Loucy (cell line): ENCODE measurements at regions not wholly inside any gene's neighbourhood (a gene's known extent, or its start where the extent isn't known, plus 50 kb on each side); places are given as distances from the start of the nearest gene placed in this dataset.

Experiments used
- H2AFZ ChIP-seq: fragments of 200-600 bp; sonication (generic); 2 replicates; pipeline ENCODE4 v1.6.0; 2016; ENCODE audit warnings: antibody characterized with exemption, mild to moderate bottlenecking, low read length, moderate library complexity
- H3F3A ChIP-seq: fragments of 200-600 bp; 2 replicates; pipeline ENCODE4 v1.6.0; 2016; ENCODE audit warnings: antibody characterized with exemption, low read depth, mild to moderate bottlenecking
- H3K27me3 ChIP-seq: fragments of 200-600 bp; sonication (generic); 2 replicates; pipeline ENCODE4 v1.6.1; 2014; ENCODE audit warnings: low read length, mild to moderate bottlenecking; ENCODE audit not compliant: insufficient read depth, poor library complexity, severe bottlenecking
- H3K36me3 ChIP-seq: fragments of 200-600 bp; sonication (generic); 2 replicates; pipeline ENCODE4 v1.6.1; 2016; ENCODE audit warnings: low read length; ENCODE audit not compliant: insufficient read depth
- H3K4me1 ChIP-seq: fragments of 200-600 bp; sonication (generic); 2 replicates; pipeline ENCODE4 v1.5.1; 2014; ENCODE audit warnings: low read length, mild to moderate bottlenecking; ENCODE audit not compliant: insufficient read depth, poor library complexity, severe bottlenecking
- H3K4me2 ChIP-seq: fragments of 200-600 bp; sonication (generic); 2 replicates; pipeline ENCODE4 v1.6.0; 2014; ENCODE audit warnings: antibody characterized with exemption, low read length, low read depth, mild to moderate bottlenecking; ENCODE audit not compliant: poor library complexity, severe bottlenecking
- H3K4me3 ChIP-seq: fragments of 200-600 bp; sonication (generic); 2 replicates; pipeline ENCODE4 v1.5.1; 2014; ENCODE audit warnings: low read length, mild to moderate bottlenecking, mixed read lengths; ENCODE audit not compliant: poor library complexity, severe bottlenecking
- H3K79me2 ChIP-seq: fragments of 200-600 bp; sonication (generic); 2 replicates; pipeline ENCODE4 v1.6.1; 2014; ENCODE audit warnings: low read length; ENCODE audit not compliant: insufficient read depth
- H3K9ac ChIP-seq: fragments of 200-600 bp; sonication (generic); 2 replicates; pipeline ENCODE4 v1.6.0; 2014; ENCODE audit warnings: mild to moderate bottlenecking, low read depth, low read length, moderate library complexity; ENCODE audit not compliant: poor library complexity, severe bottlenecking
- H3K9me2 ChIP-seq: fragments of 200-600 bp; sonication (generic); replicated peaks from 2 replicates; pipeline ENCODE4 v1.6.1; 2016; ENCODE audit warnings: low read depth, low read length, mixed read lengths
- H3K9me3 ChIP-seq: fragments of 200-600 bp; sonication (generic); 2 replicates; pipeline ENCODE4 v1.6.1; 2014; ENCODE audit warnings: mild to moderate bottlenecking, antibody characterized with exemption, low read length, low read depth; ENCODE audit not compliant: insufficient read depth
- H4K20me1 ChIP-seq: fragments of 200-600 bp; sonication (generic); 2 replicates; pipeline ENCODE4 v1.6.0; 2014; ENCODE audit warnings: antibody characterized with exemption, low read length, mild to moderate bottlenecking; ENCODE audit not compliant: insufficient read depth, poor library complexity, severe bottlenecking
- EZH2phosphoT487 ChIP-seq: fragments of 200-600 bp; IDR thresholded peaks from 2 replicates; pipeline ENCODE4 v1.6.1; 2018; ENCODE audit warnings: antibody characterized with exemption, mild to moderate bottlenecking, moderate library complexity, borderline replicate concordance
- TF ChIP-seq, protein P1 (sequence below): fragments of 200-600 bp; sonication (generic); conservative IDR thresholded peaks from 2 replicates; pipeline ENCODE4 v1.5.1; 2014; ENCODE audit warnings: mild to moderate bottlenecking, antibody characterized with exemption, low read length

DNA sequence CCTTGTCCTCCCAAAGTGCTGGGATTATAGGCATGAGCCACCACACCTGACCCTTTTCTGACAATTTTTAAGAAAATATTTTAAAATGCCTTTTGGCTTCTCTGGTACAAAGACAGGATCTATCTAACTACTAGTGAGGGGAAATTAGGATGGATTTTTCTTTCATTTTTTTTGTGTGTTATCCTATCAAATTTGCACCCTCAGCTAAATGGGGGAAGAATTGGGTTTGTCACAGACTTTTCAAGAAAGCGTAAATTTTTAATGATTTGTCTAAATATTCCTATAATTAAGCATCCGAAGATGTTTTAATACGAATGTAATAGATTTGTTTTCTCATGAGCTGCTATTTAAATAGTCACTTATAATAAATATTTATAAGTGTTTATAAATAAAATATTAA lies 340.0 kb upstream of the ETAA1 start:
- Histone ChIP-seq H3K27me3 (no peaks in the 10 kb centered on the region), H3K9ac (no peak overlapping the region), H3K79me2 (no peaks in the 10 kb centered on the region), H3K9me2 (no peaks in the 10 kb centered on the region), H4K20me1 (no peaks in the 10 kb centered on the region), H3K4me2 (no peak overlapping the region), H3K4me1 (no peaks in the 10 kb centered on the region), H2AFZ (no peak overlapping the region), H3K9me3 (no peaks in the 10 kb centered on the region), H3K36me3 (no peaks in the 10 kb centered on the region), H3F3A (no peaks in the 10 kb centered on the region), H3K4me3 (no peak overlapping the region)
- TF ChIP-seq EZH2phosphoT487: no peak
- TF ChIP-seq, protein P1, sequence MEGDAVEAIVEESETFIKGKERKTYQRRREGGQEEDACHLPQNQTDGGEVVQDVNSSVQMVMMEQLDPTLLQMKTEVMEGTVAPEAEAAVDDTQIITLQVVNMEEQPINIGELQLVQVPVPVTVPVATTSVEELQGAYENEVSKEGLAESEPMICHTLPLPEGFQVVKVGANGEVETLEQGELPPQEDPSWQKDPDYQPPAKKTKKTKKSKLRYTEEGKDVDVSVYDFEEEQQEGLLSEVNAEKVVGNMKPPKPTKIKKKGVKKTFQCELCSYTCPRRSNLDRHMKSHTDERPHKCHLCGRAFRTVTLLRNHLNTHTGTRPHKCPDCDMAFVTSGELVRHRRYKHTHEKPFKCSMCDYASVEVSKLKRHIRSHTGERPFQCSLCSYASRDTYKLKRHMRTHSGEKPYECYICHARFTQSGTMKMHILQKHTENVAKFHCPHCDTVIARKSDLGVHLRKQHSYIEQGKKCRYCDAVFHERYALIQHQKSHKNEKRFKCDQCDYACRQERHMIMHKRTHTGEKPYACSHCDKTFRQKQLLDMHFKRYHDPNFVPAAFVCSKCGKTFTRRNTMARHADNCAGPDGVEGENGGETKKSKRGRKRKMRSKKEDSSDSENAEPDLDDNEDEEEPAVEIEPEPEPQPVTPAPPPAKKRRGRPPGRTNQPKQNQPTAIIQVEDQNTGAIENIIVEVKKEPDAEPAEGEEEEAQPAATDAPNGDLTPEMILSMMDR: no peak

DNA sequence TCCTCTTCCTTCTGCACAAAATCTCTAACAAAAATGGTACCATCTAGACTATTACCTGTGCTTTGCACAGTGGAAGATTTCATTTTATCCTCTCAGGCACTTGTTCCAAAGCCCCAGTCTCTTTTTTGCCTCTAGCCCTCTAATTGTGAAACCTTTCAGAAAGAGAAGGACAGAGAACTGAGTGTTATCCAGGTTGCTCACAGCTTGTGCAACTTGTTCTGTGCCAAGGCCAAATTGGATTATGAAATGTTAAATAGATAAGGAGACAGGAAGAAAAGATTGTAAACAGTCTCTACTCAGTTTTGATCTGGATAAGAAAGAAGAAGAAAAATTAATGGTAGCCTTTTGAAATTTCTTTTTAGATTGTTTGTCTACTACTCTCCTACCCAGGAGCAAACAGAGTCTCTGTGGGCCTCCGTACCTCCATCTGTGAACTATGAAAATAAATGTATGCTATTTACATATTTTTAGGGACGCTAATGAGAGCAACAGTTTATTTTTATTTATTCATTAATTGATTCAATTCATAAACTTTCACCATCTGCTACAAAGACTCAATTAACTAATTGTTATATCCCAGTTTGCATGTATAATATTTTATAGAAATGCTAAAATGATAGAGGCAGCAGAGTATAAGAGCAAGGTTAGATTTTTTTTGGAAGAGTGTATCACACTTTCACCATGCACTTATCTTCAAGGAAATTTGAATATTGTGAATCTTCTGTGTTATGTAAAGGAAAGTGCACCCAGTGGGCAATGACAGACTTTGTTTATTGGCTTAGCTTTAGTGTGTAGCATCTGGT lies 339.0 kb upstream of the ETAA1 start:
- no peaks in the 10 kb centered on the region for H3K9me3 ChIP-seq
- no peak overlapping the region for H2AFZ ChIP-seq
- TF ChIP-seq EZH2phosphoT487: no peak
- TF ChIP-seq, protein P1: no peak
- no peak overlapping the region for H3K4me3 ChIP-seq
- H3K9me2 ChIP-seq: no peaks in the 10 kb centered on the region
- H3K4me2 ChIP-seq: no peak overlapping the region
- no peaks in the 10 kb centered on the region for H3K27me3 ChIP-seq
- no peaks in the 10 kb centered on the region for H3K79me2 ChIP-seq
- H4K20me1 ChIP-seq: no peaks in the 10 kb centered on the region
- H3F3A ChIP-seq: no peaks in the 10 kb centered on the region
- H3K36me3 ChIP-seq: no peaks in the 10 kb centered on the region
- no peaks in the 10 kb centered on the region for H3K4me1 ChIP-seq
- no peak overlapping the region for H3K9ac ChIP-seq

DNA sequence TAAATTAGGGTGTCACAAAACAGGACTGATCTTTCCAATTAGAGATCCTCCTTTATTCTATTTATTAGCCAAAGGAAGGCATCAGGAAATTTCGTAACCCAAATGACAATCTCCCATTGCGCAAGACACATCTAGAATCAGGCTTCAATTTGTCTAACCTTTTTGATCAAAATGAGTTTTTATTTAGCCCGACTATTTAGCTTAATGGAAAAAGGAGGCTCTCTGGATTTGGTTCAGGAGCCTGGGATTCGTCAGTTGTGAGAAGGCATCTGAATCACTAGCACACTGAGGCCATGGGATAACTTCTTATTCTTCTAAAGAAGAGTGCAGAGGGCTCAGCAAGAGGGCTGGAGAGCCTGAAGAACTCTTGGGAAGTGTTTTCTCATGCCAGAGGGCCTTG lies 332.1 kb upstream of the ETAA1 start:
- Histone ChIP-seq H3K27me3 (no peaks in the 10 kb centered on the region), H3K9me3 (no peaks in the 10 kb centered on the region), H3F3A (no peaks in the 10 kb centered on the region), H2AFZ (no peak overlapping the region), H3K36me3 (no peaks in the 10 kb centered on the region), H4K20me1 (no peaks in the 10 kb centered on the region), H3K4me2 (no peak overlapping the region), H3K4me1 (no peaks in the 10 kb centered on the region), H3K9me2 (no peaks in the 10 kb centered on the region), H3K79me2 (no peaks in the 10 kb centered on the region), H3K9ac (no peak overlapping the region), H3K4me3 (no peak overlapping the region)
- no peak for TF ChIP-seq EZH2phosphoT487
- TF ChIP-seq, protein P1: no peak
